Mucosa of gallbladder (tissue), 1 donor: ENCODE measurements at regions not wholly inside any gene's neighbourhood (a gene's known extent, or its start where the extent isn't known, plus 50 kb on each side); places are given as distances from the start of the nearest gene placed in this dataset.

ENCODE experiments used
- DNase-seq: peaks from one replicate; pipeline ENCODE4 v3.0.0-alpha.2; 2020; ENCODE audit warnings: low spot score
- donor health status: DM: no; HTN: no; CAD: no.

DNA sequence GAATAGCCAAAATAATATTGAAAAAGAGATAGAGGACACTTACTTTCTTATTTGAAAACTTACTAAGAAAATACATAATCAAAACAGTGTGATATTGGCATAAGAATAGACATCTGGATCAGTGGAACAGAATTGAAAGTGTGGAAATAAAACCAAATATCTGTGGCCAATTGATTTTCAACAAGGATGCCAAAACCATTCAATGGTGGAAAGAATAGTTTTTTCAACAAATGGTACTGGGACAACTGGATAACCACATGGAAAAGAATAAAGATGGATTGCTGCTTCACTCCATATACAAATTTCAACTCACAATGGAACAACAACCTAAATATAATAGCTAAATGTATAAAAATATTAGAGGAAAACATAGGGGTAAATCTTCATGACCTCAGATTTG is 152.5 kb upstream of the GPR149 start:
- no peak for DNase-seq

- no peak for DNase-seq
Measured at GRCh38 chr3:154571553-154572226, 141.7 kb upstream of the GPR149 start.

DNA sequence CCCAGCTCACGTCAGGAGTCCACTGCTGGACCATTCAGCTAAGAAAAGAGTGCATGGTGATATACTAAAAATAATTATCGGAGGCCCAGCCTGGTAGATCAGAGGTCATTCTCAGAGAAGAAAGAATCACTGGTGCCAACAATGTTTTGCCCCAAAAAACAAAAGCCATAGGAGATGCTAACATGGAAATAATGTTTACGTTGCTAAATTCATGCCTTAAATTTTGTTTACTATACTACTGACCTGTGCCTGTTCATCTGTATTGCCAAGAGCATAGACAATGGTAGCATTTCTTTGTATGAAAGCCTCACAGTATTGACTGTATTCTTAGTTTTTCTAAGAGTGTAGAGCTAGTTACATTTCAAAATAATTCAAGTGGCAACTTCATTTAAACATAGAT is 138.1 kb upstream of the GPR149 start:
- DNase-seq, result no peak

DNA sequence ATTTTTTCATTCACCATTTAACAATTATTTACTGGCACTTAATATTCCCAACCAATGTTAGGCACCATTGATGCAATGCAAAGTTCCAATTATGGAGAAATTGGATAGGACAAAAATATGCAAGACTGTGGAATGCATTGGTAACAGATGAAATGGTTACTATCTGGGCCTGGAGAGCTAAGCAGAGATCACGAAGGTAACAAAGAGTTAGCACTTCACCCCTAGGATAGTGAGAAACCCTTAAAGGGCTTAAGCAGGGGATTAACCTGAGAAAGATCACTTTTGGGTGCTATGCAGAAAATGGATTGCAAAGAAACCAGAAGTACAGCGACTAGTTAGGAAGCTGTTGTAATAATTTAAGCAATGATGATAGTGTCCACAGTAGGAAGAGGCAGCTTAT is 129.6 kb upstream of the GPR149 start:
- DNase-seq, result no peak

- DNase-seq, result no peak
Measured at GRCh38 chr3:154552338-154552737, 122.3 kb upstream of the GPR149 start.

DNA sequence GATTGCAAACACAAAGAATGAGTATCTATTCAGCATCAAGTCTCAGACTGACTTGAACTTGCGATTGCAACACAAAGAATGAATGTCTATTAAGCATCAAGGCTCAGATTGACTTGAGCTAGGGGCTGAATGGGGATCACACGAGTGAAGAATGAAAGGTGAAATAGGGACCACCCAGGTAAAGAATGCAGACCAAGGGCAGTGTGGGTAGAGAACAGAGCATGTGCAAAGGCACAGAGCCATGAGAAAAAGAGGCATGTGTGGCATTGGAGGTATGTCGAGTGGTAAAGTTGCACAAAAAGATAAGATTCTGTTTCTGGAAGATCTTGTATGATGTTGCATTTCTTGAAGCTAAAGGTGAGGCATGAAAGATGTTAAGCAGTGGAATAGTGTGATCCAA is 119.4 kb upstream of the GPR149 start:
- no peak for DNase-seq

- no peak for DNase-seq
Measured at GRCh38 chr3:154548341-154548740, 118.4 kb upstream of the GPR149 start.

- no peak for DNase-seq
Measured at GRCh38 chr3:154542837-154543236, 112.8 kb upstream of the GPR149 start.

- DNase-seq, result no peak
Measured at GRCh38 chr3:154540950-154541604, 111.1 kb upstream of the GPR149 start.

GRCh38 chr3:154538566-154539360 is 108.8 kb upstream of the GPR149 start:
- no peak for DNase-seq

GRCh38 chr3:154536751-154537150 is 106.8 kb upstream of the GPR149 start:
- no peak for DNase-seq

- DNase-seq, result no peak
Measured at GRCh38 chr3:154522036-154522602, 92.1 kb upstream of the GPR149 start.

DNA sequence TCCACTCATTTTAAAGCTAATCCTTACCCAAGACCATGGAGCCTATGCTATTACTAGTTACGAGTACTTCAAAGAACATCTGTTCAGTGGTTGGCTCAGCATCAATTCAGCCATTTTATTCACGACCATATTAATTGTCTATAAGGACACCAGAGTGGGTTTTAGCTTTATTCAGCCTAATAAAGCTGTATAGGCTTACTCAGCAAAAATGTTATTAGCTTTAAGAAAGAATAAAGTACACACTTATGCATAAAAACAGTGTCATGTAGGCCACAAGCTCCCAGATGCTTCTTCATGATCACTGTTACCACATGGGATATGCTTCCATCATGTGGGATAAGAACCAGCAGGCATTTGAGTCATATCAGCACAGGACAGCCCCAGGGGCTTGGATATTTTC is 87.4 kb upstream of the GPR149 start:
- DNase-seq, result no peak

DNA sequence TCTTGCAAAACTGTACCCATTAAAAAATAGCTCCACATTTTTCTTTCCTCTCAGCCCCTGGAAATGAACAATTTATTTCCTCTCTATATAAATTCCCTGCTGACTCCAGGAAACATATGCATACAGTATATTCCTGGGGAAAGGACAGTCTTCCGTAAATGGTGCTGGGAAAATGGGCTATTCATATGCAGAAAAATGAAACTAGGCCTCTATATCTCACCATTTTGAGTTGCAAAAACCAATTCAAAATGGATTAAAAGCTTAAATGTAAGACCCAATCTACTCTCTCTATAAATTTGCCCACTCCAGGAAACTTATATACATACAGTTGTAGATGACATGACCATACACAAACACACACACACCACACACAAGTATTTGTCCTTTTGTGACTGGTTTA is 85.9 kb upstream of the GPR149 start:
- no peak for DNase-seq

DNA sequence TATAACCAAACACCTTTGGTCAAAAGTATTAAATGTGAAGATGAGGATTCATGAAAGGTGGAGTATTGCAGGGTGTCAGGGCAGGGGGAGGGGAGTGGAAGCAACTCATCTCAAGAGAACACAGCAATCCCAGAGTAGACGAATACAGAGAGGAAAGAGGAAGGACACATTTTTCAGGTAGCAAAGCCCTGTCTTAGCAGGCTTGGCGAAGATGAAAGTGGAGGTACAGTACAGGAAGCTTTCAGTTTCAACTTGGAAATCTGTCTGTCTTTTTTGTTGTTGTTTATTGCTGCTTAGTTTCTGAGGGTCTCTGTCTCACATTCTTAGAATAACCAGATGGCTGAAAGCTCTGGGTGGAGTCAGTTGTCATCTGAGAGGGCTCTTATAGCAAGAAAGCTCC is 80.8 kb upstream of the GPR149 start:
- no peak for DNase-seq

GRCh38 chr3:154507727-154508126 is 77.7 kb upstream of the GPR149 start:
- no peak for DNase-seq

DNA sequence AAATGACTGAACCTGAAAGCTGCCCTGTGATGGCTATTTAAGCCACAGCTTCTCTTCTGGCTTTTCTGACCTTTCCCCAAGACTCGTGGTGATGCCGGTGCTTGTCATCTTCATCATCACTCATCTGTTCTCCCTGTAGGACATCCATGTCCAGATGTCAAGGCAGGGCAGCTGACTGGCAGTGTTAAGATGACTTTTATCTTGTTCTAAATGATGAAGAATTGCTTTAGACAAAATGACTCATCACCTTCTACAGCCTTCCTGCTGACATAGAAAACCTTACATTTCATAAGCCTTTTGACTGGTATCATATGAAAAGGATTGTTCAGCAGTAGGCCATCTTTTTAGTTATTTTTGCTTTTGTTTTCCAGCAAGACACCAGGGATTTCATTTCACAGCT is 67.0 kb upstream of the GPR149 start:
- DNase-seq, result no peak

DNA sequence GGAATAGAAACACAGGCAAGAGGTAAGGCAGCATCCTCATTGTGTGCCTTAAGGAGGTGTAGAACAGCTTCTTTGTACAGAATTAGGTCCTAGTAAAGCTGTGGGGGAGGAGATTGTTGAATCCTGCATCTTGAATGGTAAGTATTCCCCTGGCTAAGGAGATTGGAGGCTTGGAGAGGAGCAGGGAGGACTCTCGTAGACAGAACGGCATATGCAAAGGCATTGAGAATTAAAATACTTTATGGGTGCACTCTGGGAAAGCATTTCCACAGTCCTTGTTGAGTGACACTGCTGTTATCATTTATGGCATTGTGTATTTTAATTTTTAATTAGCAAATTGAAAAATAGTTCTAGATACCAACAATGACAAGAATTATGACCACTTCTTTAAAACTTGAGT is 66.5 kb upstream of the GPR149 start:
- no peak for DNase-seq

DNA sequence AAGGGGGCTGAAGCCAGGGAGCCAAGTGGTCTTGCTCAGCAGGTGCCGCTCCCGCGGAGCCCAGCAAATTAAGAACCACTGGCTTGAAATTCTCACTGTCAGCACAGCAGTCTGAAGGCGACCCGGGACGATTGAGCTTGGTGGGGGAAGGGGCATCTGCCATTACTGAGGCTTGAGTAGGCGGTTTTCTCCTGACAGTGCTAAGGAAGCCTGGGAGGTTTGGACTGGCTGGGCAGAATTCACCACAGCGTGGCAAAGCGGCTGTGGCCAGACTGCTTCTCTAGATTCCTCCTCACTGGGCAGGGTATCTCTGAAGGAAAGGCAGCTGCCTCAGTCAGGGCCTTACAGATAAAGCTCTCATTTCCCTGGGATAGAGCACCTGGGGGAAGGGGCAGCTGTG is 57.0 kb upstream of the GPR149 start:
- no peak for DNase-seq

DNA sequence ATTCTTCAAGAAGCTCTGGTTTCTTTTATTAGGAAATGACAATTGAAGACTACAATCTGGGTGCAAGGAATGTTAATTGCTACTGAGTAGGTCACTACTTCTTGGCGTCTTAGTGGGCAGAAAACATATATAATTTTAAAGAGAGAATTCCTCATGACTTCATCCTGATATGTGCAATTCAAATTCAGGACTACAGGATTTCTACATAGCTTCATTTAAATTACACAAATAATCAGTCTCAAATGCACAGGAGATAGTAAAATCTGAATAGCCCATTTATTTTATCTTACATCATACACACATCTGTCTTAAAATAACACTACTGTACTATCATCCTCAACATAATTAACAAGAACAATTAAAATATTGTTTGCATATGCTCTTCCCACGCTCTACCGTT is 52.5 kb upstream of the GPR149 start:
- DNase-seq, result no peak

- DNase-seq, result no peak
Measured at GRCh38 chr3:154480033-154480432, 50.0 kb upstream of the GPR149 start.
